ENCODE measurements at regions not wholly inside any gene's neighbourhood (a gene's known extent, or its start where the extent isn't known, plus 50 kb on each side); places are given as distances from the start of the nearest gene placed in this dataset.

DNA sequence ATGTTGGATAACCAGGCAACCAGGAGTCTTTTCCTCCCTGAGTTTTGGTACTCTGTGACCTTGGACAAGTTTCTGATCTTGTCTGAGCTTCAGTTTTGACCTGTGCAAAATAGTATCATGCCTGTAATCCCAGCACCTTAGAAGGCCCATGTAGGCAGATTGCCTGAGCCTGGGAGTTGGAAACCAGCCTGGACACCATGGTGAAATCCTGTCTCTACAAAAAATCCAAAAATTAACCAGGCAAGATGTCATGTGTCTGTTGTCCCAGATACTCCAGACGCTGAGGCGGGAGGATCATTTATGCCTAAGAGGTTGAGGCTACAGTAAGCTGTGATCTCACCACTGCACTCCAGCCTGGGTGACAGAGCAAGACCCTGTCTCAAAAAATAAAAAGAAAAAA, 114.8 kb downstream of the IL12A start:
- TF ChIP-seq, protein P1, sequence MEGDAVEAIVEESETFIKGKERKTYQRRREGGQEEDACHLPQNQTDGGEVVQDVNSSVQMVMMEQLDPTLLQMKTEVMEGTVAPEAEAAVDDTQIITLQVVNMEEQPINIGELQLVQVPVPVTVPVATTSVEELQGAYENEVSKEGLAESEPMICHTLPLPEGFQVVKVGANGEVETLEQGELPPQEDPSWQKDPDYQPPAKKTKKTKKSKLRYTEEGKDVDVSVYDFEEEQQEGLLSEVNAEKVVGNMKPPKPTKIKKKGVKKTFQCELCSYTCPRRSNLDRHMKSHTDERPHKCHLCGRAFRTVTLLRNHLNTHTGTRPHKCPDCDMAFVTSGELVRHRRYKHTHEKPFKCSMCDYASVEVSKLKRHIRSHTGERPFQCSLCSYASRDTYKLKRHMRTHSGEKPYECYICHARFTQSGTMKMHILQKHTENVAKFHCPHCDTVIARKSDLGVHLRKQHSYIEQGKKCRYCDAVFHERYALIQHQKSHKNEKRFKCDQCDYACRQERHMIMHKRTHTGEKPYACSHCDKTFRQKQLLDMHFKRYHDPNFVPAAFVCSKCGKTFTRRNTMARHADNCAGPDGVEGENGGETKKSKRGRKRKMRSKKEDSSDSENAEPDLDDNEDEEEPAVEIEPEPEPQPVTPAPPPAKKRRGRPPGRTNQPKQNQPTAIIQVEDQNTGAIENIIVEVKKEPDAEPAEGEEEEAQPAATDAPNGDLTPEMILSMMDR (IDR thresholded peaks at IDR 0.05; ENCODE audit: insufficient read depth, low read depth, low read length): no peak
- no peak for TF ChIP-seq EZH2 (IDR thresholded peaks at IDR 0.05; ENCODE audit: insufficient read depth, low read length)

Measured in astrocyte (in vitro differentiated cells and primary cell).